GM21528 (cell line): ENCODE measurements at regions not wholly inside any gene's neighbourhood (a gene's known extent, or its start where the extent isn't known, plus 50 kb on each side); places are given as distances from the start of the nearest gene placed in this dataset.
A peak's percentile ranks its signal among the peaks of the same experiment; 100 is the strongest.

ENCODE experiments used
- ATAC-seq: cut with Tn5 transposase; IDR thresholded peaks from one replicate; pipeline ENCODE4 v1.9.1; 2021; ENCODE audit warnings: mild to moderate bottlenecking, moderate library complexity; ENCODE audit not compliant: unreplicated experiment, low FRiP score

DNA sequence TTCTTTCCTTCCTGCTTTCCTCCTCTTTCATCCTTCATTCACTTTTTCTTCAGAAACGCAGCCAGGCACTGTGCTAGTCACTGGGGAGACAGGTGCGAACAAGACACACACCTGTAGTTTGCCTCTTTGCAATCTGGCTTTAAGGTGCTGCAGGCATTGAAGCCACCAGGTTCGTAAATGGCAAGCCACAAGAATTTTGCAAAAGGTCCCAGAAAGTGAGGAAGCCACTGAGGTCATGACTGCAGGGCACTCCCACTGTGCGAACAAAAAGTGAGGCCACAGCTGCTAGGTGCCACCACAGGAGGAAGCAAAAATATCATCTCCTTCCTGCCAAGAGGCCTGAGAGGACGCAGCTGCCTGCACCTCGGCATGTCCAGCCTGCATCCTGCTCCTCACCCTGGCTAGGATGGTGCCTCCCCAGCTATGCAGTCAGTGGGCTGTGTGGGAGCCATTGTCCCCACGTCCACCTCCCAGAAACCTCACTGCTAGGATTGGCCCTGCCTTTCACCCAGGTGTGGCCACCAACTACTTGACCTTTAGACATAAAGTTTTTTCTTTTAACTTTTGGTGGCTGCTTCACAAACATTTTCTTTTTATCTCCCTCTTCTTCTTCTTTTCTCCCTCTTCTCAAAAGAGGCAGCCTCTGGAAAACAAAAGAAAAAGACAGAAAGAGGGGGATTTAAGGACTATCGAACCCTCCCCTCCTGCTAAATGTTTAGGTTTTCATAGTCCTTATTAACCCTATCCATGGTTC lies 230.8 kb downstream of the BCAS1 start:
- peak; percentile 66 for ATAC-seq

DNA sequence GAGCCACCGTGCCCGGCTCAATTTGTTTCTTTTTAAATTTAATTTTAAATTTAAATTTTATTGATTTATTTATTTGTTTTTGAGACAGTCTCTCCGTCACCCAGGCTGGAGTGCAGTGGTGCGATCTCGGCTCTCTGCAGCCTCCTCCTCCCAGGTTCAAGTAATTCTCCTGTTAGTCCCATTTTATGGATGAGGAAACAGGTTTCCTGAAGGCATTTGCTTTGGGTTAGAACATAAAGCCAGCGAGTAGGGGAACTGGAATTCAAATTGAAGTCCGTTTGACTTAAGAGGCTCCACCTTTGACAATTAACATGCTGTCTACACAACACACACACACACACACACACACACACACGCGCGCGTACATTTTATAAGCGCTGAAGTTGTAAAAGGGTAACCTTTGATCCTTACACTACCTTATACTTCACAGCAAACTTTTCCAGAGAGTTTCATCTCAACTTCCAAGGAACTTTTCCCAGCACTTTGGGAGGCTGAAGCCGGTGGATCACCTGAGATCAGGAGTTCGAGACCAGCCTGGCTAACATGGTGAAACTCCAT lies 232.0 kb downstream of the BCAS1 start:
- no peak for ATAC-seq

DNA sequence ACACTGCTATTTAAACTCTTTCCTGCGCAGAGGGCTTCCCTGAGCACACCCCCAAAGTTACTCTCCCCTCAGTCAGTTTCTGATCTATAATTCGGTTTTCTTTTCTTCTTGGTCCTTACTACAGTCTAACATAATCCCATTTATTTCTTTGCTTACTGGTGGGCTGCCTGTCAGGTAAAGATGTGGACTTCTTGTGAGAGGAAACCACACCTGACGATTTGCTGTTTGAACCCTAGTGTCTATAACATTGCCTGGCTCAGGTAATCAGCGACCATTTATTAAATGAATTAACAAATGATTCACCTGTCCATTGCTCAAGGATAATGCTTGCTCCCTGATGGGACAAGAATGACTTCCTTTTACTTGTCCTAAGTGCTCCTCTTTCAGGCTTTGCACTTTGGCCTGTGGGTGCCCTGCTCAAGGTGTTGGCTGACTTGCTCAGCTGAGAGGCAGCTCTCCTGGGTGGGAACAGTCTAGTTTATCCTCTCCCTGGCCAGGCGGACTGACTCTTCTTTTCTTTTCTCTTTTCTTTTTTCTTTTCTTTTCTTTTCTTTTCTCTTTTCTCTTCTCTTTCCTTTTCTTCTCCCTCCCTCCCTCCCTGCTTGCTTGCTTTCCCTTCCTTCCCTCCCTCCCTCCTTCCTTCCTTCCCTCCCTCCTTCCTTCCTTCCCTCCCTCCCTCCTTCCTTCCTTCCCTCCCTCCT lies 233.1 kb downstream of the BCAS1 start:
- no peak for ATAC-seq

DNA sequence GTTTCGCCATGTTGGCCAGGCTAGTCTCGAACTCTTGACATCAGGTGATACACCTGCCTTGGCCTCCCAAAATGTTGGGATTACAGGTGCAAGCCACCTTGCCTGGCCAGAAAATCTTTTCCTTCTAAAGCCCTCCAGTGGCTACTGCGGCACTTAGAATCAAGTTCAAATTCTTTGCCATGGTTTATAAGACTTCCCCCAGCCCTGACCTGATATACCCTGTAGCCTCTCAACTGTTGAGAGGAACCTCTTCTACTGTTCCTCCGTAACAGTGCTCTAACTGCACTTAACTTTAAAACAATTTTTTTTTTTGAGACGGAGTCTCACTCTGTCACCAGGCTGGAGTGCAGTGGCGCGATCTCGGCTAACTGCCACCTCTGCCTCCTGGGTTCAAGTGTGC lies 235.6 kb downstream of the BCAS1 start:
- ATAC-seq: no peak

DNA sequence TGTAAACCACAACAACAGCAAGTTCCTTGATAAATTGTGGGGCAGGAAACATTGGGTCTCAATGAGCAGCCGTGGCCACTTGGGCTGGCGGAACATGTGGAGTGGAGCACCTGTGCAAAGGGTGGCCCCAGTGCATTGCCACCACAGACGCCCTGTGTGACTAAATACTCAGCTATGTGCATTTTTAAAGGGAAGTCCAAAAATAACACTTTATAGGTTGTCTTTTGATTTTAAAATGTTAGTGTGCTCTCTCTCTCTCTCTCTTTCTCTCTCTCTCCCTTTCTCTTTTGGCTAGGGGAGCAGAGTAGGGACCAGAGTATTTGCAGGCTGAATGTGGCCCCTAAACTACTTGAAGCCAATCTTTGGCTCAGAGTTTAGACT lies 236.3 kb downstream of the BCAS1 start:
- no peak for ATAC-seq

DNA sequence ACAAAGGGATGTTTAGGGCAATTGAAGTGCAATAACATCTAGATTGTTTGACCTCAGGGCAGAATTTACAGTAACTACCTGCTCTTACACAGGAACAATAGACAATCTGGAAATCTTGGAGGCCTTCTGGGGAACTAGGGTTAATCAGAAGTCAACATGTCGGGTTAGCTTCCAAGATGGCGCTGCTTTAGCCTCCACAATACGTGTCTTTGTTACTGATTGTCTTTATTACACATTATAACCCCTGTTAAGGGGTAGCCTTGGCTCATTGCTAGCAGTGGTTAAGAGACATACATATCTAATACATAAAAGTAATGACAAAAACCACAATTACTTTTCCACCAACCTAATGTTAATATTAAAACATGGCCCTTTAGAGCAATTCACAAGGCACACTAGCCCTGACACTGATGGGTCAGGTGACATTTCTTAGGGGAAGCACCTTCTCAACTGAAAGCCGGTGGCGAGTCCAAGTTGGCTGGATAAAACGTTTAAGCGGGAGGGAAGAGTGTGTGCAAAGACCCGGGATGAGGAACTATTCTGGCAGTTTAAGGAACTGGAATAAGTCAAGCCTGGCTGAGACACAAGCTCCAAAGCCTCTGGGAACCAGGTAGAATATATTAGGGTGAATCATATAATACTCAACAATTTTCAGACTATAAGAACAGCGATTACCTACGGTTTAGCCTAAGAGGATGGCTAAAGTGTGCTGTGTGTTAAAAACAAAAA lies 236.9 kb downstream of the BCAS1 start:
- no peak for ATAC-seq

DNA sequence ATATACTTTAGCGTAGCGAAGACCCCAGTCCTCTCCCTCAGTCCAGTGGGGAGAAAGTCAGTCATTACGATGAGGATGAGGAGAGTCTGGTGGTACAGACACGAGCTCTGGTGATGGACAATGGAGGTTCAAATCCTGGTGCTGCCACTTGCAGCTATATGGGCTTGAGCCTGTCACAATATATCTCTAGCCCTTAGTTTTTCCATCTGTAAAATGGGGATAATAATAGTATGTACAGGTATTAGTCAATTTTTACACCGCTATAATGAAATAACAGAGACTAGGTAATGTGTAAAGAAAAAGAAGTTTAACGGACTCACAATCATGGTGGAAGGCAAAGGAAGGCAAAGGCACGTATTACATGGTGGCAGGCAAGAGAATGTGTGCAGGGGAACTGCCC lies 237.9 kb downstream of the BCAS1 start:
- no peak for ATAC-seq

DNA sequence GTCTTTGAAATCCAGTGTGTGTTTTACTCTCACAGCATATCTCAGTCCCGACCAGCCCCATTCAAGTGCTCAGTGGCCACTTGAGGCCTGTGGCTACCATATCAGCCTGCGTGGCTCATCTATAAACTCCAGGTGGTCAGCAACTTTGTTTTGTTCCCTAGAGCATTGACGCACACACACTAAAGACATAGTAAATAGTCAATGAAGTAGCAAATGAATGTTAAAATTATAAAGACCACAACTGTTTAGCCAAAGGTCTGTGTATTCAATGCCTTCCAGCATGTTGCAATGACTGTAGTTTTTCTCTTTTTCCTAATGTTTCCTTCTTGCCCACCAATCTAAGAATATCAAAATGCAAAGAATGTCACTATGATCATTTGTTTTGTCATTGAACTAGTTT lies 238.2 kb upstream of the ZNF217 start:
- no peak for ATAC-seq

DNA sequence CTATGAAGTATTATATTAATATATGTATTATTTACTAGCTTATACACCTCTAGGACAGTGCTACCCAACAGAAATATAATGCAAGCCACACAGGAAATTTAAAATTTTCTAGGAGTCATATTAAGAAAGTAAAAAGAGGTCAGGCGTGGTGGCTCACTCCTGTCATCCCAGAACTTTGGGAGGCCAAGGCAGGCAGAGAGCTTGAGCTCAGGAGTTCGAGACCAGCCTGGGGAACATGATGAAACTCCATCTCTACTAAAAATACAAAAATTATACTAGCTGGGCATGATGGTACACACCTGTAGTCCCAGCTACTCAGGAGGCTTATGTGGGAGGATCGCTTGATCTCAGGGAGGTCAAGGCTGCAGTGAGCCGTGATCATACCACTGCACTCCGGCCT lies 237.6 kb upstream of the ZNF217 start:
- no peak for ATAC-seq

DNA sequence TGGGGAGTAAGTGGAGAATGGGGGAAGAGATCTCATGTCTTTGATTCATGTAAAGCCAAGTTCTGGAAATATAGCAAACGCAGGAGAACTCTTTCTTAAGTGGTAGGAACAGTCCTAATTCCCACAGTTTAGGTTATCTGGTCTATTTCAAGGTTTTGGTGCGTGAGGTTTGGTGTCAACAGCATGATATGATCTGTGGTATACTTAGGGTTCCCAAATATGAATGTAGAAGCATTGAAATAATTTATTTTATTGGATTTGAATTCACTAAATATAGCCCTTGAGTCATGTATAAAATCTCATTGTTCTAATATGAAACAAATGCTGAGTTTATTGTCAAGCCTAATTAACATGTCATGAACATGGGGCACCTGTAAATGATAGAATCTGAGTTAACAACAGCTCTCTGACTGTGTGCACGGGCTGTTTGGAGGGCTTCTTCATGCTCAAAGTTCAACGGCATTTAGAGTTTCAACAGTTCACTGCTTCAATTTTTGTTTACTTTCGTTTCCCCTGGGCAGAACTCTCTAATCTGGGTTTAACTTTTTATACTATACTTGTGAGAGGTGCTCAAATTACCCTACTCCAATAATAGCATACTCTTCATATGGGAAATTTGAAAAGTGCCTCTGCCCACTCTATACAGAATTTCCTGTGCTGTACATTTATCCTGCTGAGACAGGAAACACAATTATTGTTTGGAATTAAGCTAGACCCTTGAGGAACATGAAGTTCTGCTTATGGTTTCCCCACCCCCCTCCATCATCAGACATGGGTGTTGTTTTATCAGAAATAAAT lies 236.3 kb upstream of the ZNF217 start:
- ATAC-seq: peak; percentile 45

DNA sequence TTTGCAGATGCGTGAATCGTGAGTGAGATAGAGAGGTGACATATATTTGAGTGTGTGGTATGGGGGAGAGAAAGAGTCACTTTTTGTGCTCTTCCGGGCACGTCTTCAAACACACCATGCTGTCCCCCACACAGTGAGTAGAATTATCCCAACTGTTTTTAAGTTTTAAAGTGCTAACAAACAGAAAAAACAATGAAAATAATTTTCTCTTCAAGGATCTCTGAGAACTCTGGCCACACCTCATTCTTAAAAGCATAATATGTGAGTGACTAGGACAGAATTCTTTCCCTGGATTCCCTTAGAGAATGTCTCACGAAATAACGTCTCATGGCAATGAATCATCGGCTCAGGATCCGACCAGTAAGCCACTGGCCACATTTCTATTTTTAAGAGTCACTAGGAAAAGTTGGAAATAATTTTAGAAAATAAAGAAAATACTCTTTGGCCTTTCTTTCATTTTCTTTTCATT lies 235.7 kb upstream of the ZNF217 start:
- no peak for ATAC-seq

DNA sequence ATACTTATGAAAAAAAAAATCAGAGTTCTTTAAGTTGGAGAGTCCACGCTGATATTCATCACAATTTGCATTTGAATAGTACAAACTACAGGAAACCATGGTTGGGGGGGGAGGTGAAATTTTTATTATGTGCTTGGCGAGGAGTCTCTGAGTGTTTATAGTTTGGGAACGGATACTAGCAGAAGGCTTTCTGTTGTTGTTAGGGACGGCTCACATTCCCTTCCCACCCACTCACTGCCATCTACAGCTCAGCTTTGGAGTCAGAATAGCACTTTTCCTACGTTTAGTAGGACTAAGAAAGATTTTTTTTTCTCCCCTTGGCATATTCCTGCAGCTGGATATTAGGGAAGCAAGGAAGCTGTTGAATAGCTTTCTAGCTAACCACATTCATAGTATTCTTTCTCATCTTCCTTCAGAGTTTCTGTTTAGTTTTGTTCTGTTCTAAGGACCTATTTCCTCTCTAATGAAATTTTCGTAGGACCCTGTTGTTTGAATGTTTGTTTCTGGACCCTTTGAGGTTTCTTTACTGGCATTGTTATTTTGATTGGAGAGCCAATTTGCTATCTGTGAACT lies 235.1 kb upstream of the ZNF217 start:
- ATAC-seq: no peak

DNA sequence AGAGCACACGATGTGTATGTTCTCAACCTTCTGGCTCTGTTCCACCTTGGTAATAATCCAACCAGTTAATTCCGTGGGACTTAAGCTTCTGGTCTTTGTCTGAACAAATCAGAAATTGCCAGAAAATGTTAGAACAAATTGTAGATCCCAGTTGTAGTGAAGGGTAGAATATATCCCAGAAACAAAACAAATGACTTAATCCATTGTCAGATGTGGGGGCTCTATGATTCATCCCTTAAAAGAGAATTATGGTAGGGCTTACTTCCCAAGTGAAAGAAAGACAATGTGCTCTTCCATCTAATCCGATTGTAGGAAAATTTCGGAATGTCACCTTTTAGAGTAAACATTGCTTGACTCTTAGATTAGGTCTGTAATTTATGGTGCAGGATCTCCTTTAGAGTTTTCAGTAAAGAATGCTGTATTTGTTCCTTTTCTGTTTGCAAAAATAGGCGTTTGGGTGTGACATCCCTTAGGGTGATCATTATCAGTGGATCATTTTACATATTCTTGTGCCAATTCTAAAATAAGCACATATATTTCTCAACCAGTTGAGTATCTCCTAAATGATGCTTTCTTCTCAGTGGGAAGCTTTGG lies 234.5 kb upstream of the ZNF217 start:
- no peak for ATAC-seq

DNA sequence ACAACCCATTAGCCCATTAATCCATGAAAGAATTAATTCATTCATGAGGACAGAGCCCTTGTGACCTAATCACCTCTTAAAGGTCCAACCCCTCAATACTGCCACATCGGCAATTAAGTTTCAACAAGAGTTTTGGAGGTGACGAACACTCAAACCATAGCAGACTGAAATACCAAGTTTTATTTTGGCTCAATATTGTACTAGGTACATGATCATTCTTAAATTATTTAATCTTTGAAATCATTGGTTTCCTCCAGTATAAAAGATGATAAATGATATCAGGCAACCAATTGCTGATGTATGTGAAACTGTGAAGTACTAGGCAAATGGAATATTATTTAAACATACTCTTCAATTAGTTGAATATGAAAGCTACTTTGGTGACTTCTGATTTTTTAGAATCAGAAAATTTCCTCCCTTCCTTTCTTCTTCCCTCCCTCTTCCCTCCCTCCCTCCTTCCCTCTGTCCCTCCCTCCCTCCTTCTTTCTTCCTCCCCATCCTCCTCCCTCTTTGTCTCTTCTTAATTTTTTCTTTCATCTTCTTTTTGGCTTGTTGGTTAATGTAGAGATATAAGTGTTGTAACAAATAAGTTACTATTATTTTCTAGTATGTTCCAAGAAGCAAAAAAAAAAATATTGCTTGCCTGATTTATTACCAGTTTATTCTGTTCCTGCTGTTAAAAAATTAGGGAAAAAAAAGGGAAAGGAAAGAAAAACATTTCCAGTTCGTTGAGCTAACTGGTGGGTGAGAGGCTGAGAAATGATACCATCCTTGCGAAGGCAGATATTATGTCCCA lies 233.9 kb upstream of the ZNF217 start:
- no peak for ATAC-seq

DNA sequence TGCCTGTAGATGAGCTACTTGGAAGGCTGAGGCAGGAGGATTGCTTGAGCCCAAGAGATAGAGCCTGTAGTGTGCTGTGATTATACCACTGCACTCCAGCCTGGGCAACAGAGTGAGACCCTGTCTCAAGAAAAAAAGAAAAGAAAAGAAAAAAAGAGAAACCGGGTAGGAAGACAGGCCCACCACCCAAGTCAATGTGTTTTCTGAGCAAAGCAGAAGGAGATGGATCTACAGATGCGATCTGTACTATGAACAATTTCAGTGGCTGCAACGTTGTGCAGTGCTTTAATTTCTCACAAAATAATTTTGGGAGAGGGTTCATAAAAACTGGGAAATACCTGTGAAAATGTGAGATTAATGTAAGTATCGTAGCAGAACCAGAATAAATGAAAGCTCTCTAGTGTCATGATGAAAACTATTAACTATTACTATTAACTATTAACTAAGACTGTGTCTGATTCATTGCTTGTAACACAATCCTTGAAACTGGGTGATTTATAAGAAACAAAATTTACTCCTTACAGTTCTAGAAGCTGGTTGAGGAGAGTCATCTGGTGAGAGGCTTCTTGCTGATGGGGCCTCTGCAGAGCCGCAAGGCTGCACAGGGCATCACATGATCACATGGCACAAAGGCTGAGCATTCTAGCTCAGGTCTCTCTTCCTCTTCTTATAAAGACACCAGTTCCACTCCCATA lies 233.1 kb upstream of the ZNF217 start:
- ATAC-seq: peak; percentile 60

DNA sequence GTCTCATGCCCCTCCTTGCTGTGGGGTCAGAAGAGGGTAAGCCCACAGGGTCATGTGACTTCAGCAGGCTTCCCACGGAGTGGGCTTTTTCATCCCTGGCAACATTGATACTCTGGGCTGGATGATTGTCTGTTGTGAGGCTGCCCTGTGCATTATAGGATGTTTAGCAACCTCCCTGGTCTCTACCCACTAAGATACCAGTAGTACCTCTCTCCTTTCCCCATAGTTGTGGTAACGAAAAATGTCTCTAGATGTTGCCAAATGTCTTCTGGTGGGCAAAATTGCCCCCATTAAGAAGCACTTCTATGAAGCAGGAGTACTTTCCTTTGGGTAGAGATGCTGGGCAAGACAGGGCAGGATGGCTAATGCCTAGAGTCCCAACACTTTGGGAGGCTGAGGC lies 232.5 kb upstream of the ZNF217 start:
- no peak for ATAC-seq

DNA sequence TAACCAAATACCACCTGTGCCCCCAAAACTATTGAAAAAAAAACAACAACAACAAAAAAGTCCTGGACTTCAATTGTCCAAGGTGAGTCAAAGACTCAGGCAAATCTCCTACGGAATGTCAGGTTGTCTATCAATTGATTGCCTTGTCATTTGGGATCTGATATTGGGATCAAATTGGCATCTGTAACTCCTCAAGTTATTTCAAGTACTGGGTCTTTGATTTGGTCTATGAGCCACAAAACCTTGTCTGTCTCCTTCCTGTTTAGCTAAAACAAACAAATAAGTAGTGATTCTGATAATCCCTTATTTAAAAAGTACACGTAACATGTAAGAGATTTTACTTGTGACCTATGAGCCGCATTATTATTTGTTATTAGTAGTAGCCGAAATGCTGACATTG lies 231.6 kb upstream of the ZNF217 start:
- ATAC-seq: no peak

DNA sequence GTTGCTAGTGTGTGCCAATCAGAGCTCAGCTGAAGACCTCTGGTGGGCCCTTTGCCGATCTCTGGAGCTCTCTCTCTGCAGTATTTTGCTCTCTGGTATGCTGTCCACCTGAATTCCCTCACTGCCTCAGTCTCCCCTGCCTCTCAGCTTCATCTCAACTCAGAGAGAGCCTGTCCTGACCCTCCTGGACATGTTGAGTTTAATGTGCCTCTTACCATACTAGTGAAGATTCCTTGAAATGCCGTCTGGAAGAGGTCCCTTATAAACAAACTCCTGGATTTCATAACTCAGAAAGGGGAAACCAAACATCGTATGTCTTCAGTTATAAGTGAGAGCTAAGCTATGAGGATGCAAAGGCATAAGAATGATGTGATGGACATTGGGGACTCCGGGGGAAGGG lies 231.1 kb upstream of the ZNF217 start:
- no peak for ATAC-seq
